Stimulated activated memory B cell treated with anti-CD40 and anti-IgM and Interleukin-4, amounts not matched to agents 10 μg/mL and 1 μg/mL and 100 μg/mL, for 72 hours (primary cell): ENCODE measurements at regions not wholly inside any gene's neighbourhood (a gene's known extent, or its start where the extent isn't known, plus 50 kb on each side); places are given as distances from the start of the nearest gene placed in this dataset.

Source experiments
- ATAC-seq: fragments of 150-1000 bp; cut with Tn5 transposase; 2 replicates; pipeline ENCODE4 v1.10.0; 2021
- H3K27ac Mint-ChIP-seq: one replicate; pipeline ENCODE4 v1.8.0; 2022; ENCODE audit warnings: mild to moderate bottlenecking, mixed read lengths
- H3K27me3 Mint-ChIP-seq: one replicate; pipeline ENCODE4 v1.8.0; 2022; ENCODE audit warnings: mixed read lengths
- H3K36me3 Mint-ChIP-seq: one replicate; pipeline ENCODE4 v1.8.0; 2022; ENCODE audit warnings: mixed read lengths
- H3K4me1 Mint-ChIP-seq: one replicate; pipeline ENCODE4 v1.8.0; 2022; ENCODE audit warnings: mixed read lengths
- H3K4me3 Mint-ChIP-seq: one replicate; pipeline ENCODE4 v1.8.0; 2022; ENCODE audit warnings: mild to moderate bottlenecking, moderate library complexity, mixed read lengths
- H3K9me3 Mint-ChIP-seq: one replicate; pipeline ENCODE4 v1.8.0; 2022; ENCODE audit warnings: mixed read lengths

DNA sequence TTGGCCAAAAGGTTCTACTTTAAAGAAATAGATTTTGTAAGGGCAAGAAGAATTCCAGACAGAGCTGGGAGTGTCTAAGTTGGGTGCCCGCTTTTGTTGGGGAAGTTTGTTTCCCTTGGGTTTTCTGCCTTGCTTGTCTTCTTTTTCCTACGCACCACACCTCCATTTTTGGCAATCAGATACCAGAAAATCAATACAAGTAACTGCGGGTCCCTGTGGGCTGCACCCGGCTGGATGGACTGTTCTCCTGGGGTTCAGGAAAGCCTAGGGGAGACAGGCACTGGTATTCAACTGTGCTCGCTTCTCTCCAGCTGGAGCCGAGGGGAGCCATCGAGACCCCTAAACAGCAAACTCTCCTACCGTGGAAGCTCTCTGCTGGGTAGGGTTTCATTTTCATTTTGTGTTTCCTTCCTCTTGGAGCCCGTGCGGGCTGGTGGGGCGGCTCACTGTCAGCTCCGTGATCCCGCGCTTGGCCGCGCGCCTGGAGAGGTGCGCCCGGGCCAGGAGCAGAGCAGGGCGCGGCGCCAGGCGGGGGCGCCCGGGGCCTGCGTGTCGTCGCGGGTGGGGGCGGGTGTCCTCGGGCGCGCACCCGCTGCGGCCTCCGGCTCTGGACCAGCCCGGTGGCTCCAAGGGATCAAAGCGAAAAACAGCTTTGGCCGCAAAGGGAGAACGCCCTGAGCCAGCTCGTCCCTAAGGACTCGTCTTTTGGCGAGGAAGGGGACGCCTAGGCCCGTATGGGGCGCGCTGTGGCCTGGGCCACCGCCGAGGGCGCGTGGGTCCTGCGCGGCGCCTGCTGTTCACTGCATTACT lies 347.2 kb downstream of the ZNF536 start:
- Mint-ChIP-seq H3K4me3 (peak overlapping the region; percentile 74), H3K27me3 (no peaks in the 10 kb centered on the region), H3K9me3 (peaks cover 6% of the 10 kb centered on the region), H3K36me3 (no peaks in the 10 kb centered on the region), H3K27ac (no peak overlapping the region), H3K4me1 (peaks cover 16% of the 10 kb centered on the region)
- peak; percentile 43 for ATAC-seq

DNA sequence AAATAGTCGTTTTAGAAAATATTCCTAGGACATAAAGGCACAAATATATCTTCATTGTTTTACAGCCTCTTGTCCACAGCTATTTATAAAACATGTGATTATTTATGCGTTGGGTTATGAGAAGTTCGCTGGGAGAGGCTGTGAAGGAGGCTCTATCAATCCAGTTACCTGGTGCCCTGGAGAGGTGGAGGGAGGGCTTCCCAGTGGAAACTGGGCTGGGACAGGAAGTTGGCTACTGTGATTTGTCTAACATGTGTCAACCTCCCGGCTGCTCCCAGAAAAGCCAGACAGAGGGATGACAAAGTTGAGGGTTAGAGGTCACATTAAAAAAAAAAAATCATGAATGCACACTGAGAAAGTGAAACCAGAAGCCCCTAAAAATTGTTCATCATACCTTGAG lies 346.5 kb downstream of the ZNF536 start:
- ATAC-seq = no peak
- Mint-ChIP-seq H3K36me3 (no peaks in the 10 kb centered on the region), H3K4me3 (peak overlapping the region; percentile 13), H3K27me3 (no peaks in the 10 kb centered on the region), H3K9me3 (peaks cover 6% of the 10 kb centered on the region), H3K27ac (no peak overlapping the region), H3K4me1 (peaks cover 16% of the 10 kb centered on the region)

DNA sequence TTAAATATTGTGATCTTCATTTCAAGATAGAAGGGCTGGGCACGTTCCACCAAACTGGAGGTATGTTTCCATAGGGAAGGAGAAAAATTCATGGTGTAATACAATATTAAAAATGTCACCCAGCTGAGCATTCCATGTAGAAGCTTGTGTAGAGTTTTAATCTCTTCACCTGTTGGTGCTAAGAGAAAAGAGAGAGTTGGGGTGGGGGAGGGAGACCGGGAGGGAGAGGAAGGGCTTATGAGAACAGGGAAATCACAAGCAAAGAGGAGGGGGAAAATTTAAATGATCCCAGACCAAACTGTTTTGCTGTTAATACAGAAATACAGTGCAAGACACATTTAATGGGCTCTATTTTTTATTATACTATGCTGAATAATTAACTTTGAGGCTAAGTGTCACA lies 345.8 kb downstream of the ZNF536 start:
- Mint-ChIP-seq H3K27ac (no peak overlapping the region), H3K27me3 (no peaks in the 10 kb centered on the region), H3K36me3 (no peaks in the 10 kb centered on the region), H3K9me3 (peaks cover 6% of the 10 kb centered on the region), H3K4me1 (peaks cover 16% of the 10 kb centered on the region), H3K4me3 (no peak overlapping the region)
- ATAC-seq = no peak

DNA sequence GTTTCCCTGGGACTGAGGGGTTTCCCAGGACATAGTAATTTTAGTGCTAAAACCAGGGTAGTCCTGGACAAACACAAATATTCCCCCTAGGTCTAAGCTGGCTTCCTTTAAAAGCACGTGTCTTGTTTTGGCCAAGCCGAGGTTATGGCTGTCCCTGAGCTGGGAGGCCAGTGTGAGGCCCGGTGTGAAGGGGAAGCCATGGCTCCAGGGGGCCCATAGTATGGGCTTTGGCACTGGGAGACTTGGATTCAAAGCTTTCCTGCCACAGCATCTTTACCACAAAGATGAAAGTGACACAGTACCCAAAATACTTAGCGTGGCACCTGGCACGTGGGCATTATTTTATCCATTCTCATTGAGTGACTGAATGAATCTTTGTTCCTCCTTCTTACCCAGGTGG lies 345.2 kb downstream of the ZNF536 start:
- no peak for ATAC-seq
- Mint-ChIP-seq H3K36me3 (no peaks in the 10 kb centered on the region), H3K27me3 (no peaks in the 10 kb centered on the region), H3K4me3 (no peak overlapping the region), H3K4me1 (peaks cover 16% of the 10 kb centered on the region), H3K27ac (no peak overlapping the region), H3K9me3 (peaks cover 6% of the 10 kb centered on the region)

DNA sequence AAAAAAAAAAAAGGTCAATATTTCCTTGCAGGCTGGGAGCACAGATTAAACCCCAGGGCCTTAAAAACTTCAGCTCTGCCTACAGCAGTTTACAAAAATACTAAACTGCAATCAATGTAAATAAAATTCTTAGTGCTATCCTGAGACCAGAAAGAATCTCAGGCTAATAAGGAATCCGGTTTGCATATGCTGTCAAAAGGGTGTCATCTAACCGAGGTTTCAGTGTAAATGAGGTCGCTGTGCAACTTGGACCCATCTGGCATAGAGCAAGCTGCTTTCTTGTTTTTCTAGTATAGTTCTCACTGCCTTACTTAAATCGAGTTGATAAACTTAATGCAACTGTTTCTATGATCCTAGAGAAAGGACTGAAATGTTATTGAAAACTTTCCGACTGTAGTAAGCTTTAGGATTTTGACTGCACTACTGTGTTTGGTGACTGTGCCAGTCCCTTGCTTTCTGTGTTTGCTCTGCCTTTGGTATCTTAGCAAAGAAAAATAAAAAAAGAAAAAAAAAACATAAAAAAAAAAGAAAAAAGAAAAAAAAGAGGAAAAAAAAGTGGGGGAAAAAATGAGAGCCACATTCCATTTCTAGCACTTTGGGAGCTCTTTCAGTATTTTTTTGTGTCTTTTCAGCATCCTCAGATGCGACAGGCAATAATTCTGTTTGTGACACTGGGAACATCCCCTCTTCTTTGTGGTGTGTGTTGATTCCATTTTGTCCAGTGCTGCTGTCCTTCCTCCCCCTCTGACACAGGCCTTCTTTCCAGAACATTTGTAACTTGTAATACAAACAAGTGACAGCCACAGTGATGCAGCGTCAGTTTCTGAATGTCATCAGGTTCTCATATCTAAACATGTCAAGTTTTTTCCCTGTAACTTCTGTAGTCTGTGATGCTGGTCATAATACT lies 340.5 kb downstream of the ZNF536 start:
- H3K9me3 Mint-ChIP-seq = peaks cover 9% of the 10 kb centered on the region
- no peak overlapping the region for H3K27ac Mint-ChIP-seq
- no peak for ATAC-seq
- H3K27me3 Mint-ChIP-seq = no peaks in the 10 kb centered on the region
- H3K36me3 Mint-ChIP-seq = no peaks in the 10 kb centered on the region
- no peak overlapping the region for H3K4me3 Mint-ChIP-seq
- no peaks in the 10 kb centered on the region for H3K4me1 Mint-ChIP-seq

DNA sequence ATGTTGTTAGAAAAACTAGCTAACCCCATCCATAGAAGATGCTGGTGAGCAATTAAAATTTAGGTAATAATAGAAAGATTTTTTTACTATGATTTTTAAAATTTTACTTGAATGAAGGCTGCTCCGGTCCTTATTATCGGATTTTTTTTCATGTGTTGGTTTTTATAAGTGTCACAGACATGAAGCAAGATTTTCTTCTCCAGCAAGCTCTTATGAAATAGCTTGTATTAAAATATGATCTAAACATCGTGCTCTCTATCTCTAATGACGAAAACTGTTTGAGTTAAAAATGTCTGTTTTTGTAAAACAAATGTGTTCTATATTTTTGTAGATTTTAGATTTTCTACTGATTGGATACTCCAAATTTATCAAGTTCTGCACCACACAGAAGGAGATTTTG lies 339.6 kb downstream of the ZNF536 start:
- H3K27ac Mint-ChIP-seq = no peak overlapping the region
- no peak for ATAC-seq
- no peaks in the 10 kb centered on the region for H3K36me3 Mint-ChIP-seq
- H3K4me1 Mint-ChIP-seq = no peaks in the 10 kb centered on the region
- no peak overlapping the region for H3K4me3 Mint-ChIP-seq
- no peaks in the 10 kb centered on the region for H3K27me3 Mint-ChIP-seq
- peaks cover 9% of the 10 kb centered on the region for H3K9me3 Mint-ChIP-seq

DNA sequence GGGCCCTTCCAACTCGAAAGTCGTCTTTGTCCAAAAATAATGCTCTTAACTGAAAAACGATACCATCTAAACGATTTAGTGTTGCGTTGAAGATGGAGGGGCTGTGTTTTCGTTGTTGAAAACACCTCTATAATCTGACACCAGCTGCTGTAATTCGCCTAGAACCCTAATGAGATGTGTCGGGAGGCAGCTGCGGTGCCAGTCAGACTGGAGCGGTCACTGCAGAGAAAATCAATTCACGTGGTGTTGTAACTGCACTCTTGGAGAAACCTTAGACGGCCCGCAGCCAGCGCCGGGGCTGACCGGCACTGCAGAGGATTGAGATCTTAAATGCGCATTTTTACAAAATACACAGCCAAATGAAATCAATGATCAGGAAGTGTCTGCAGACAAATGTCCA lies 339.1 kb downstream of the ZNF536 start:
- Mint-ChIP-seq H3K27ac (no peak overlapping the region), H3K27me3 (no peaks in the 10 kb centered on the region), H3K36me3 (no peaks in the 10 kb centered on the region), H3K4me1 (no peaks in the 10 kb centered on the region), H3K9me3 (peaks cover 6% of the 10 kb centered on the region), H3K4me3 (no peak overlapping the region)
- no peak for ATAC-seq

DNA sequence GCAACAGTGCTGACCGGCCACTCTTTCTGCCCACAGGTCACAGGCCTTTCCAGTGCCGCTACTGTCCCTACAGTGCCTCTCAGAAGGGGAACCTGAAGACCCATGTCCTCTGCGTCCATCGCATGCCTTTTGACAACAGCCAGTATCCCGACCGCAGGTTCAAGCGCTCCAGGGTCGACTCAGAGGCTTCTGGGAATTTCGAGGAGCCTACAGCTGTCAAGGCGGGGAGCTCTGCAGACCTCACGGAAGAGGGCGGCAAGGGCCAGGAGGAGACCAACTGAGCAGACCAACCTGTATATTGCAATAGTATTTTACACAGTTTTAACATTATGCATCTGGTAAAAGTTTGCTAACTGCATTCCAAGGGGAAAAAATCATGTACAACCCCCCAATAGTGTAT lies 338.5 kb downstream of the ZNF536 start:
- no peaks in the 10 kb centered on the region for H3K36me3 Mint-ChIP-seq
- H3K9me3 Mint-ChIP-seq = peaks cover 6% of the 10 kb centered on the region
- no peaks in the 10 kb centered on the region for H3K27me3 Mint-ChIP-seq
- no peaks in the 10 kb centered on the region for H3K4me1 Mint-ChIP-seq
- no peak overlapping the region for H3K4me3 Mint-ChIP-seq
- no peak overlapping the region for H3K27ac Mint-ChIP-seq
- ATAC-seq = no peak

DNA sequence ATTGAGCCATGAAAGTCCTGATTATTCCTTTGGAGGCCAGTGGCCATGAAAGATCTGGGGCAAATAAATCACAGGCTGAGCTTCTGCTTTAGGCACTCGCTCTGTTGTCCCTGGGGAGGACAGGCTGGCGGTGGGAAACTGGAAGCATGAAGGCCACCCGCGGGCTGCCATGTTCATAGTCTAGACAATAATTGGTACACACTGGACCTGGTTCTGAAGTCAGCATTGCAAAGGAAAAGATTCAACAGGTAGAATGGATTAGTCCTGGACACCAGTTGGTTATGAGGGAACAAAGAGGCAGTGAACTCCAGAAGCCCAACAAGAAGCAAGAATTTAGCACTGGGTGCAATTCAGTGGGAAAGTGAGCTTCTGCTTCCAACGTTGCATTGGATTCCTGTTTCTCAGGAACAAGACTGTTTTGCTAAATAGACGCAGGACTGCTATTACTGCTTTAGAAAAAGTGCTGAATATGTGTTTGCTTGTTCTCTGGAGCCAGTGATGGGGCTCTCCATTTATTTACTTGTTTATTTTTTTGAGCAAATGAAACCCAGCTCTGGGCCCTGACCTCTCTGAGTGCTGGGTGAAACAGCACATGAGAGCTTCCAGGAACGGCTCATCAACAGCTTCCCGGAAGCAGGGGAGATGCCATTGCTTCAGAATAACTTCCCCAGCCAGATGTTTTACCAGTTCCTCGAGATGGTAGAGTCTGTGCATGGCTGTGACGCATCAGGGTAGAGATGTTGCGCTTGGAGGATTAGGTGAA lies 336.4 kb downstream of the ZNF536 start:
- H3K4me3 Mint-ChIP-seq = no peak overlapping the region
- no peaks in the 10 kb centered on the region for H3K36me3 Mint-ChIP-seq
- H3K27ac Mint-ChIP-seq = no peak overlapping the region
- H3K27me3 Mint-ChIP-seq = no peaks in the 10 kb centered on the region
- H3K9me3 Mint-ChIP-seq = peaks cover 4% of the 10 kb centered on the region
- no peaks in the 10 kb centered on the region for H3K4me1 Mint-ChIP-seq
- no peak for ATAC-seq

DNA sequence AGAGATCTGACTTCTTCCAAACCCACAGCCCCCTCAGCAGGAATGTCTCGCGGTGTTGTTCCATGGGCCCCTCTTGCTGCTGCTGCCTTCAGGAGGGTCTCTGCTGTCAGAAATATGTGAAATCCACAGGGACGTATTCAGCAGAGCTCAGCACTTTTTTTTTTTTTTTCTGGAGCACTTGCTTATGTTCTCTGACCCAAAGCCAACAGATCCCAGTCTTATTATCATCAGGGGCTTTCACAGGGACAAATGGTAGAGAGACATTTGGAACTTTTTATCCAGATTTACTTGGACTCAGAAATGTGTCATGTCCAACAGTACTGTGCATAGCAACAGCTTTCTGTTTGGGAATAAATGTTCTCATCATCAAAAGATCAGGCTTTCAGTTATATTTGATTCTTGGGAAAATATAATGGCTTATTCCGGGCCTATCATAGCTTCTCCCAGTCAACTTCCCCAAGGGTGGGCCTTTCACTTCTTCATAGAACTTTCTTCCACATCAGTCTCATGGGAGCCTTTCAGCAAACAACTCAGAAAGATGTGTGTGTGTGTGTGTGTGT lies 332.7 kb downstream of the ZNF536 start:
- H3K4me3 Mint-ChIP-seq = no peak overlapping the region
- H3K4me1 Mint-ChIP-seq = no peaks in the 10 kb centered on the region

DNA sequence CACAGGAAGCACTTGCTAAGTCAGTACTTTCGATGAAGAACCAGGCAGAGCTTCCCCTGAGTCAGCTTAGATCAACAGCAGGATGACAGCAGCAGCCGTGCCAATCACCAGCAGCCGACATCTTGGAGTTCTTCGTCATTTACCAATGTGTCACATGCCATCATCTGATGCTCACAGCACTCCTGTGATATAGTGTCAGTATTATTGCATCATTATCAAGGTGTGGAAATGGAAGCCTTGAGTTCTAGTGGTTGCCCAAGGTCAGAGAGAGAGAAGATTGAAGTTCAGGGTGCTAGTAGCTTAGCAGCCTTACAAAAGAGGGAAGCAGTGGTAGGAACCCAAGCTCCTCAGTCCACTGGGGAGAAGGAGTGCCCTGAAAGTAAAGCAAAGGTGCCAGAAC lies 331.5 kb downstream of the ZNF536 start:
- Mint-ChIP-seq H3K4me3 (no peak overlapping the region), H3K27me3 (no peaks in the 10 kb centered on the region), H3K9me3 (peaks cover 11% of the 10 kb centered on the region), H3K4me1 (no peaks in the 10 kb centered on the region), H3K27ac (no peak overlapping the region), H3K36me3 (no peaks in the 10 kb centered on the region)
- ATAC-seq = no peak

More for the DNA sequence above, 332.7 kb downstream of the ZNF536 start:
- Mint-ChIP-seq H3K27me3 (no peaks in the 10 kb centered on the region), H3K36me3 (no peaks in the 10 kb centered on the region), H3K27ac (no peak overlapping the region), H3K9me3 (peaks cover 10% of the 10 kb centered on the region)
- no peak for ATAC-seq

DNA sequence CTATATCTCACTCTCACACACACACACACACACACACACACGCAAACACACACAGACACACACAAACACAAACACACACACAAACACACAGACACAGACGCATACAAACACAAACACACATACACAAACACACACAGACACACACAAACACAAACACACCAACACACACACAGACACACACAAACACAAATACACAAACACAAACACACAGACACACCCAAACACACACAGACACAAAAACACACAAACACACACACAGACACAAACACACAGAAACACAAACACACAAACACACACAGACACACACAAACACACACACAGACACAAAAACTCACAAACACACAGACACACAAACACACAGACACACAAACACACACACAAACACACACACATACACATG lies 329.0 kb downstream of the ZNF536 start:
- ATAC-seq = no peak
- H3K27ac Mint-ChIP-seq = no peak overlapping the region

DNA sequence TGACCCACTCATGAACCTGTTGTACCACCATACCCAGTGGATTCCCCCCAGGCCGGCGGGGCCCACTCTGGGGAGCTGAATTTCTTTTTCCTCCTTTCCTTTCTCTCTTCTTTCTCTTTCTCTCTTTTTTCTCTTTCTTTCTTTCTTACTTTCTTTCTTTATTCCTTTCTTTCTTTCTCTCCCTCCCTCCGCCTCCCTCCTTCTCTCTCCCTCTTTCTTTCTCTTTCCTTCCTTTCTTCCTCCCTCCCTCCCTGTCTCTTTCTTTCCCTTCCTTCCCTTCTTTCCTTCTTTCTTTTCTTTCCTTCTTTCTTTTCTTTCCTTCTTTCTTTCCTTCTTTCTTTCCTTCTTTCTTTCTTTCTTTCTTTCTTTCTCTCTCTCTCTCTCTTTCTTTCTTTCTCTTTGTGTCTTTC lies 327.7 kb downstream of the ZNF536 start:
- no peak for ATAC-seq
- Mint-ChIP-seq H3K36me3 (no peaks in the 10 kb centered on the region), H3K4me3 (no peak overlapping the region), H3K27me3 (no peaks in the 10 kb centered on the region), H3K9me3 (peaks cover 11% of the 10 kb centered on the region), H3K27ac (no peak overlapping the region), H3K4me1 (no peaks in the 10 kb centered on the region)

More for the DNA sequence above, 329.0 kb downstream of the ZNF536 start:
- Mint-ChIP-seq H3K9me3 (peaks cover 8% of the 10 kb centered on the region), H3K36me3 (no peaks in the 10 kb centered on the region), H3K4me1 (no peaks in the 10 kb centered on the region), H3K27me3 (no peaks in the 10 kb centered on the region), H3K4me3 (no peak overlapping the region)

DNA sequence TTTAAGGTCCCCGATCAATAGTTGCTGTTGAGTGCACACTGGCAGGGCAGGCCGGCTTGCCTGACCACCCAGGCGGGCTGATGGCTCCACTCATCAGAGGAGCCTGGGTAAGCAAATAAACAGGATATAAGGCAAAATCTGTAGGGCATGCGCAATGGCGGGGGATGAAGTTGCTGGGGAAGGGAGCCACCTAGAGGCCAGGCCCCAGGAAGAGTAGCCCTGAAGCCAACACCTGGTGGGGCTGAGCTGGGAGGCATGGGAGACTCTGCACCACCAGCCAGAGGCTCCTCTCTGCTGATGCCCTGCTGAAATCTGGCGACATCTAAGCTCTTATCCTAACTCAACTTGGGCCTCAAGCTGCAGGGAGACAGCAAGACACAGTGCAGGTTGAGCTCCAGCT lies 324.3 kb downstream of the ZNF536 start:
- ATAC-seq = no peak
- Mint-ChIP-seq H3K27me3 (no peaks in the 10 kb centered on the region), H3K36me3 (no peaks in the 10 kb centered on the region), H3K4me1 (no peaks in the 10 kb centered on the region), H3K27ac (no peak overlapping the region), H3K9me3 (peaks cover 11% of the 10 kb centered on the region), H3K4me3 (no peak overlapping the region)
